ENCODE measurements at regions not wholly inside any gene's neighbourhood (a gene's known extent, or its start where the extent isn't known, plus 50 kb on each side); places are given as distances from the start of the nearest gene placed in this dataset.

GRCh38 chr9:21565155-21565554 is 83.0 kb upstream of the IFNE start:
- DNase-seq = no peak

GRCh38 chr9:21567926-21568325 is 85.8 kb upstream of the IFNE start:
- no peak for DNase-seq

GRCh38 chr9:21568484-21568883 is 86.4 kb upstream of the IFNE start:
- no peak for DNase-seq

GRCh38 chr9:21569721-21570120 is 87.6 kb upstream of the IFNE start:
- DNase-seq = no peak

DNA sequence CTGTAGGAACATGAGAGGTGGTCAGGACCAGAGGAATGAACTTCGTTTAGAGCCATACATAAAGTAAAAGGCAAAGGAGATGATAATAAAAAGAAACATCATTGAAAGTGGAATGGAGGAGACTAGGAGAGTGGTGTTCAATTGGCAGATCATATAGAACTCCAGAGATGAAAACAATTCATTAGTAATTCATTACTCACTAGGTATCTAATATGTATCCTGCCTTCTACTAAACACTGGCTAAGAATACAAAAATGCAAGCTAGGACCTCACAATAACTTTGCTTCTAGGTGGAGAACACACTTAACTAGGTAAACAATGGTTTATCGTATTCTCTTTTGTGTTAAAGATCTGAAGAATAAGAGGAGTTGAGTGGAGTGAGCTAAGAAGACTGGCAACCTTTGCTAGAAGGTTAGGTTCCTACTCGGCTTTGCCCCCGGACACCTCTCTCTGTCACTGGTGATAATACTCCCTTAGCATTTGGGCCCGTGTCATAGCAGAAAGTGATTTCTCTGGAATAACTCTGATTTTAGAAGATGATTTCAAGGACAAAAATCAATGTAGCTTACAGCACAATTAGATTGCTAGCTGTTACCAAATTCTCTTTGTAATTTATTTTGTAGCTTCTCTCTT is 88.6 kb upstream of the IFNE start:
- no peak for DNase-seq

DNA sequence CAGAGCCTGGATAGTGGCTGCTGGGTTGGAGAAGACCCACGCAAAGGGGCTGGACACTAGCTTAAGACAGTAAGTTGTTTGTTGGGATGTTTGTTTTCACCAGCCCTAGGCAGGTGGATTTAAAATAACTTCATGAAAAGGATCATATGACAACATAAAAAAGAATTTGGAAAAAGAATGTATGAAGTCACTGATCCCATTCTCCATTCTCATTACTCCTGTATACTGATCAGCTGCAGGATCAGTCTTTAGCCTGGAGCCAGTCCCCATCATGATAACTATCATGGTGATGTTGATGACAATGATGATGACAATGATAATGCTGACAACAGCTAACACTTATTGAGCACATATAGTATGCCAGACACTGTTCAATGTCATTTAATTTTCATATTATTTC is 92.1 kb upstream of the IFNE start:
- no peak for DNase-seq

DNA sequence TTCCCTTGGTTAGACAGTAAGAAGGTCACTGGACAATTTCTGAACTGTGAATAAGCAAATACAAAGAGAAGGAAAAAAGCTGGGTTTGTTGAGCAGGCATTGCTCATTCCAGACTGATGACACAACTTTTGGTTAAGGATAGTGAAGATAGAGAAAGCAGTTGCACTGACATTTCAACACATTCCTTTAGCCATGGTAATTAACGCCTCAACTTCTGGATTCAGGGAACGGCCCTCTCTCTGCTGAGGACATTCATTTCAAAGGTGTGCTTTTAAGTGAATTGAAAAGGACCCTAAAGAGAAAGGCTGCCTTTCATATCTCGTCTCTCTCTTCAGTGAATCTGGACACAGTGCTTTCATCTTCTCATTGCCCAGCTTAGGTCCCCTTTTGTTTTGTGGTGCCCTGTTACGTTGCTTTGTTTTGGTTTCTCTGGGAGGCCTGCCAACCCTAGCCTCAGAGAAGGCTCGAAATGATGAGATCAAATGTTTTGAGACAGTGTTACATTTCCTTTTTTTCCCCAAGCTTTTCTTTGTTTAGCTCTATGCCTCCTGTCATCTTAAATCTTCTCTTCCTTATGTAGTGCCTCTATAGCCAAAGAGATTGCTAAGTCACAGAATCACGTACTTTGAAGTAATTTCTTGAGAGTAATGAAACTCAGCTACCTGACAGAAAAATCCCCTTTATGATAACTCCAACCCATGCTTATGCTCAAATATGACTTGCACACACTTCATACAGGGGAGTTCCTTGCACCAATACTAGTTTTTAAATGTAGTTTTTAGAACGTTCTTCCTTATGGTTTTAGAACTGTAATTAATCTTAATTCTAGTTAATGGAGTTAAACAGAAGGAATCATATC is 94.4 kb upstream of the IFNE start:
- DNase-seq = peak; percentile 66

DNA sequence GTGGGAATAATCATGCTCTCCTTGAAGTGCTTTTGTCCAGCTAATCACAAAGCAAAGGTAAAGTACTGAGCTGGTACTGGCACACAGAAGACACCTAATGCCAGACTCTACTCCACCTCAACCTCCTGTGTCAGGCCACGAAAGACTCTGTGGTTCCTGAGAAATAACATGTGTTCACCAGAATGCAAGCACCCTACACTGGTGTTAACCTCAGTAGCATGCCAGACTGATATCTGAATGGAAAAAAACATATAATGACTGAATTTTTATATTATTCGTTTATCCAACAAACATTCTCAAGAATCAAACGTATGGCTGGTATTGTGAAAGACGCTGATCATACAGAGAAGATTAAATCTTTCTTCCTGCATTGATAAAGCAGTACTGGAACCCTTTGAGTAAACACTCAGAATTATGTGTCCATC is 97.1 kb upstream of the IFNE start:
- peak; percentile 39 for DNase-seq

- no peak for DNase-seq
Measured at GRCh38 chr9:21579743-21580142, 97.6 kb upstream of the IFNE start.

- no peak for DNase-seq
Measured at GRCh38 chr9:21580636-21581378, 98.7 kb upstream of the IFNE start.

GRCh38 chr9:21583628-21584377 is 101.7 kb upstream of the IFNE start:
- no peak for DNase-seq

DNA sequence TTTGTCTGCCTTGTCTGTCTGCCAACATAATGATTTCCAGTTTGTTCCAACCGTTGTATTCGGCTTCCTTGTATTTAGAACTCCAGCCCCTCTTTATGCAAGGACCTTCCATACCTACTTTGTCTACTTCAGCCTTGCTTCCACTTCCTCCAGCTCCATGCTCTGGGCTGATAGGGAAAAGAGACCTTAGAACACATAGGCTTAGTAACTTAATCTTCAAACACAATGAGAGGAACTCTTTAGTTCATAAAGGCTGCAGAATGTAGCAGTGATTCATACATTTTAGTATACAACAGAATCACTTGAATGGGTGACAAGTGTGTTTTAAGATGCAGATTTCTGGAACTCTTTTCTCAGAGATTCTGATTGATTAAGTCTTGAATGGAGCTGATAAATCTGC is 102.8 kb upstream of the IFNE start:
- no peak for DNase-seq

DNA sequence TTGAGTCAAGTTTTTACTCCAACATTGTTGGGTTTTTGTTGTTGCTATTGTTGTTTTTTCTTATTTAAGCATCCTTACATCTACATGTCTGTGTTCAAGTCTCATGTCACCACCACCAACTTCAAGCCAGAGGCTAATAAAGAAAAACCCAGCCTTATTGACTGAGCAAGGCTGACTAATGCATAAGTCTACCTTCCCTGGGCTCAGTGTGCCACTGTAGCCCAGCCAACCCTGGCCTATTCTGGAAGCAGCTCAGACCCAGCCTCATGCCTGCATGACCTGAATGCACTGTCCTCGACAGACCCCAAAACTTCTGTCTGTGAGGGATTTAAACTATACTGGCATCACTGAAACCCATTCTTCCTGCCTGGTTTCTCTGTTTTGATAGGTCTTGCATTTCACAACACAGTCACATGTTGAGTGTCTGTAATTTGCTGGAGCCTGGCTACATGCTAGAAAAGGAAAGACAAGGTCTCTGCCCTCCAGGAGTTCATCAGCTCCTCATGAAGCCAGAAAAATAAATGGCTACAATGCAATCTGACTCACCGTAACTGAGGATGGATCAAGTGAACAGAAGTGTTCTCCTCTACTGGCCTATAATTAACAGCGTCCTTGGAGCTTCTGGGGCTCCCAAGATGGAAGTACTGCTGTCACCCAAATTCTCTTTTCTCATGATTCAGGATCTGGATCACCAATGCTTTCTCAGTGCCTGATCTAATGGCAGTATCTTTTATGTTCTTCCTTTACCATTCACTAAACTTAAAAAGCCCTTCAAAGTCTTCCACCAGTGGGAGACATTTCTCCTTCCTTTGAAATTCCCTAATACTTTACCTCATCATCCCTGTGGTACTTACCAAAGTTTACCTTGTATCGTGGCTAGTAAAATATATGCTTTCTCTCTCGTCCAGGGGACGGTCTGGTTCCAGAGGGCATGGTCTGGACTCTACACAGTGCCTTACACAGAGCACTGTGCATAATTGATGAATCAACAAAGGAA is 103.9 kb upstream of the IFNE start:
- no peak for DNase-seq

DNA sequence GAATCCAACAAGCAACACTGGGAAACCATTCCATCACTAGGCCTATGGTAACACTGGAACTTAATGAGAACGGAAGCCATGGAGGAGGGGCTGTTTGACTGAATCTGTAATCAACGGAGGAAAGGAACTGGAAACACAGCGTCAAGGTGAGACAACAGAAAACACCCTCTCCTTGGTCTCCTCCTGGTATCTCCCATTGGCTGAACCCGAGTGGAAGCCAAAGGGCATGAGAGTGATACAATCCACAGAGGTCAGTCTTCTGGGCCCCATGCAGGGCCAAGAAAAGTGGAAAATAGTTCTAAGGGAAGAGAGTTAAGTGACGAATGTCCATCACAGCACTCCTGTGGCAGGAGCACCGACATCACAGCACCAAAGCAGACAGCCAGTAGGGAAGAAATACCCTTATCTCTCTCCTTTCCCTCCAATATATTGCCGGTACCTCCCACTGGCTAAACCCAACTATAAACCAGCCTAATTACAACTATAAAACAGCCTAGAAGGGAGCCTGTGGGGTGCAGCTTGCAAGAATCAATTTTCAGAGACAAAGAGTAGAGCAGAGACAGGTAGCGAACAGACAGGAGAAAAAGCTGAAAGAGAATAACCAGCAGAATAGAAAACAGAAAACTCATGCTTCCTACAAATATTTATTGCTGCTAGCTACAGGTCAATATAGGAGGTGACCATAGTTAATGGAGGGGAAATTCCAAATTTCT is 107.4 kb upstream of the IFNE start:
- DNase-seq = no peak

- DNase-seq = no peak
Measured at GRCh38 chr9:21590058-21590996, 108.2 kb upstream of the IFNE start.

DNA sequence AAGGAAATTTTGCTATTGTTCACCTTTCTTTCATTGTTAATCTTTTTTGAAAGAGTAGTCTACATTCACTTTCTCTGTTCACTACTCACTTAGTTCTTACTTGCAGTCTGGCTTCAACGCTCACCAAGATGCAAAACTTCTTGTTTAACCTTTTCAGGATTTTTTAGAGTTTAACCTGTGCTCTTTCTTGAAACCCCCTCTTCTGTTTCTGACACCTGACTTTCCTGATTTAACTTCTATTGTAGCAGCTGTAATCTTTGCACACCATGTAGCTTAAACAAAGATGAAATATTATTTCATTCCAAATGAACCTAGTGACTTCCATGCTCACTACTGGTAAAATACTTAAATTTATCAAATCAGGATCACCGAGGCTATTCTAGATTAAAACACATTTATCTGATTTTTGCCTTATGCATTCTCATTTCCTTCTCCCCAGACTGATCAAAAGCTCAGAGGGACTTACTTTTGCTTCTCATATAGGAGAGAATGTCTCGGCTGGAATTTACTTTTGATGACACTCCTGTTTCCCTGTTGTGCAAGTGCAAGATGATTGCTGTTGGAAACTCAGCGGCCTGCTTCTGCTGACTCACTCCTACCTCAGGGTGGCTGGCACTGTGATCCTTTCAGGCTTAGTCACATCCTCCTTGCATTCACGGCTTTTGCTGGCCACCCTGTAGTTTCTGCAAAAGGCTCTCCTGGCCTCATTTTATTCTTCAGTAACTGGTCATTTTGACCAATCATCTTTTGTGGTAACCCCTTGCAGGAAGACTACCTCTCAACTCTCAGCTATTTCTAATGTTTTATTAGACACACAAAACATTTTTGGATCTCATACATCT is 109.3 kb upstream of the IFNE start:
- DNase-seq = peak; percentile 43

- DNase-seq = no peak
Measured at GRCh38 chr9:21592063-21592338, 109.9 kb upstream of the IFNE start.

- DNase-seq = no peak
Measured at GRCh38 chr9:21597284-21597683, 115.2 kb upstream of the IFNE start.

GRCh38 chr9:21598749-21599148 is 116.6 kb upstream of the IFNE start:
- no peak for DNase-seq
